ENCODE measurements at regions not wholly inside any gene's neighbourhood (a gene's known extent, or its start where the extent isn't known, plus 50 kb on each side); places are given as distances from the start of the nearest gene placed in this dataset.
A peak's percentile ranks its signal among the peaks of the same experiment; 100 is the strongest.

DNA sequence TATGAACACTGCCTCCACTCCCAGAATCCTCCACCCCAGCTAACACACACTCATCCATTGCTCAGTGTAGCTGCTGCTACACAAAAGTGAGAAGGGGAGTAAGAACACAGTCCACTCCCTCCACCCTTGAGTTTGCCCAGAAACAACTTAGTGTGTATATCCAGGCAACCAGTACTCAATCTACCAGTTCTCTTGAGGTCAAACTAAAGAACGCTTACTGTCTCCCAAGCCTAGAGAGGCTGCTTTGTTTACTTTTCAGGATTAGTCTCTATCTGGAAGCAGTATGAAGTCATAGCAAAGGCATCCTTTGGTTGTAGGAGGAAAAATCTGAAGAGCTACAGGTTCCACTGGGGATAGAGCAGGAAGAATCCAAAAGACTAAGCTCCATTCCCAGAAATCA lies 296.3 kb downstream of the KCNN2 start:
- peak; percentile 12 for DNase-seq (ENCODE audit: low read depth)

DNA sequence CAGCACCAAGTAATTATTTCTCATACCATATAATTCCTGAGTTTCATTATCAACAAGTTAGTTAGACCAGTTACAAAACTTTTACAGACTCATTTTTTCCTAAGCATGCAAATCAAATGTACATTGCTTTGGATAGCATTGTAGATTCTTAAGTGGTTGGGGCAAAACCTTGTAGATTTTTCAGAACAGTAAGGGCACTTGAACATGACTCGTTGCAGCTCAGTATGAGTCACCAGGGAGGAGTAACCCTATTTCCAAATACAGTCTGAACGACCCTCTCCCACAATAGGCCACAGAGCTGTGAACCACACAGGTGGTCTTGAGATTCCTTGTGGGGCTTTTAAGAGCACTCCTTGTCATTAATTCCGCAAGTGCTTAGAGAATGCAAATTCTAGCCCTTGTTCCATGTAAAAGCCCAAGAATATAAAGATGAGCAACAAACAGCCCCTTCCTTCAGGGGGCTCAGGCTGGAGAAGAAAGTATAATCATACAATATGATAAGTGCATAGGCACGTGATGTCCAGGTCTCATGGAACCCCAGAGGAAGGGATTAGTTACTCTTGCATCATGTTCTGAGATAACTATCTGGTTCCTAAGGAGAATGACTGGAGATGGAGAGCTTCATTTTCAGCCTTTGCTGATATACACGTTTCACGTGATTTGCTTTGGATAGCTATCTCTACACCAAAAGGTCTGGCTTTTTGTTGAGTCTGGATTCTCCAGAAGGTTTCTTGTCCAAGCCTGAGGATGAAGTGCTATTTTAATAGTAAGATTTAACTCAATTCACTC lies 295.7 kb downstream of the KCNN2 start:
- no peak for DNase-seq (ENCODE audit: low read depth)

- no peak for DNase-seq (ENCODE audit: low read depth)
These were observed 288.0 kb downstream of the KCNN2 start for GRCh38 chr5:114649878-114650277.

DNA sequence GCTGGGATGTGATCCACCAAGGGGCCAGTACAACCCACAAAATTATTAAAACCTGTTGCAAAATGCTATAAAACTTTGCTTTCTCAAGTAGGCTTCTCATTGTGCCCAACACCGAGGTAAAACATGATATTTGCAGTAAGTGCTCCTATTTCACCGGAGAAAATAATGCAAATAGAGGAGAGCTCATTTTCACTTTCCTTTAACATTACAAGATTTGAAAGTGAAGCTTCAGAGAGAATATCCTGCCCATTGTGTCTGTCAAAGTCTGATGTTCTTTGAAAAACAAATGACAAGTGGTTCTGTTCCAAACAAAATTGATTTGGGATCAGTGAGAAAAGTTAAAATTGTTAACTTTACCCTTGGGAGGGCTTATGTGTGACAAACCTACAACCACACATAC lies 287.1 kb downstream of the KCNN2 start:
- DNase-seq (ENCODE audit: low read depth): no peak

DNA sequence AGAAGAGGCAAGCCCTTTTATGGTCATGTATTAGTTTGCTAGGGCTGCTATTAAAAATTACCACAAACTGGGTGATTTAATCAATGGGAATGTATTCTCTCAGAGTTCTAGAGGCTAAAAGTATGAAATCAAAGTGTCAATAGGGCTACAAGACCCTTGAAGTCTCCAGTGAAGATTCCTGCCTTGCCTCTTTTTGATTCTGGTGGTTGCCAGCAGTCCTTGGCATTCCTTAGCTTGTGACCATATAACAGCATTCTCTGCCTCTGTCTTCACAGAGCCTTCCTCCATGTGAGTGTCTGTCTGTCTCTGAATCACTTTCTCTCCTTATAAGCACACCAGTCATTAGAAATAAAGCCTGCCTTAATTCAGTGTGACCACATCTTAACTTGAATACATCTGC lies 282.7 kb downstream of the KCNN2 start:
- no peak for DNase-seq (ENCODE audit: low read depth)

- no peak for DNase-seq (ENCODE audit: low read depth)
These were observed 274.4 kb downstream of the KCNN2 start for GRCh38 chr5:114636271-114636670.

DNA sequence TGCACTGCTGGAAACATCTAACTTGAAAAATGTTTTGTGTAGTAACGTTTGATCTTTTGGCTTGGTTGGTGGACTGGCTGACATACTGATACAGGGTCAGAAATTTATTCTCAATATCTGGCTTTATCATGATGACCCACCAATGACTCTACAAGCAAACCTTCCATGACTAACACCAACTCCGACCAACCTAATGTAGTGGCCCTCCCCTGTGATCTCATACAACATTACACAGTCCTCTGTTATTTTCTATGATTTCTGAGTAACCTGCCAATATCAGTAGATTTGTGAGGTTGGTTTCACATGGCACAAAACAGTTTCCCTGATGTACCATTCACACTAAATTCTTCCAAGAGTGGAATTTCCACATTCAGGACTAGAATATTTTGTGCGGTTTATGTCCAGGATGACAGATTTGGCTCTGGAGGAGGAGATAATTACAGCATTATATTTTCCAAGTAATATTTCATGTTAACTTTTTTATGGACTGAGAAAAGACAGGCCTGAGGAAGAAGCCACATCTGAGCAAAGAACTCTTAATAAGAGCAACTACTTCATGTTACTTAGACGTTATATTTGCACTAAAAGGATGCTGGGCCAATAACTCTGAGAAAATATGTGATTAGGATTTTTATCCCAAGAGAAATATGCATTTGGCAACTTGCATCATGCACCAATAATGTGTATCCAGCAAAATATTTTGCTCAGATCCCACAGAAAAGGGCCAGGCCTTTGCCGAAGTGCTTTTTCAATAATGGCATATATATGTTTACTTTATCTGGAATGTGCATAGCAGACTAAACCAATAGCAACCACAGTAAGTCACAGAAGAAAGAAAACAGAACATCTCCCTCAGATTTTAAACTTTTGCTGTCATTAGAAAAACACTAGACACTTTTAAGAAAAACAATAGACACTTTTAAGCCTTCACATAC lies 273.4 kb downstream of the KCNN2 start:
- DNase-seq (ENCODE audit: low read depth): no peak

DNA sequence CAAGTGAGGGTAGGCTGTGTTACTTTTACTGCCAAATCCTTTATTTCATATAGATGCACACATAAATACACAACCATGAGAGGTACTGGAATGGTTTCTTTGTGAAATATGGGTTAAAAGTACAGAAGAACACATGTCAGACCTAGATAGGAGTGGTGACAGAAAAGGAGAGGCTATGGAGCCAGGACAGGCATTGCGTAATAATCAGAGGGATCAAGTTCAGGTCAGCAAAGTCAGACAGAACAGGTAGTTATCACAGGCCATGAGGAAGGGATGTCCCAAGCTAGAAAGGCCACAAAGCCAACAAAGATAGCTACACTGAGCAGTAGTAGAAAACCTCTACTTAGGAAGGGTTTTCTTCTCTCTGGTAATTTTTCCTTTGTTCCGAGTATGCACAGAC lies 272.6 kb downstream of the KCNN2 start:
- DNase-seq (ENCODE audit: low read depth): no peak

DNA sequence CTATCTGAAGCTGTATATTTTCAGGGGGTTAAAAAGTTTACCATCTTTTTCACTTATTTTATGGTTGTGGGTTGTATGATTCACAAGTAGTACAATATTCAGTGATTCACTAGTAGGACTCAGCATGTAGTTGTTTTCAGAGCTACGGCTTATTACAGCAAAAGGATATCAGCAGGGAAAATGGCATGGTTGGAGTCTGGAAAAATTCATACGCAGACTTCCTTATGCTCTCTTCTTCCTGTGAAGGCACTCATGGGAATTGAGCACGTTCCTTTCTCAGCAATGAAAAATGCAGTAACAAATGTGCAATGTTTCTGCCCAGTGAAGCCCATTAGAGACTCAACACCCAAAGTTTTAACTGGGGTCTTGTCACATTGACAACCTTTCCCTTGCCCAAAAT lies 250.5 kb downstream of the KCNN2 start:
- no peak for DNase-seq (ENCODE audit: low read depth)

DNA sequence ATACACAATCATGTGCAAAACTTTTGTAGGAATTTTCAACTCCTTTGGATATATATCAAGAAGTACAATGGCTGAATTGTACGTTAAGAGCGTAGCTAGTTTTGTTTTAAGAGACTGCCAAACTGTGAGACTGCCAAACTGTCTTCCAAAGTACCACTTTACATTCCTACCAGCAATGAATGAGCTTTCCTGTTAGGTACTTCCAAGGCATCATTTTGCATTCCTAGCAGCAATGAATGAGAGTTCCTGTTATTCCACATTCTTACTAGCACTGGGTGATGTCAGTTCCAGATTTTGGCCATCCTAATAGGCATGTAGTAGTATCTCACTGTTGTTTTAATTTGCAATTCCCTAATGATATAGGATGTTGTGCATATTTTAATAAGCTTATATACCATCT lies 219.3 kb downstream of the KCNN2 start:
- no peak for DNase-seq (ENCODE audit: low read depth)

DNA sequence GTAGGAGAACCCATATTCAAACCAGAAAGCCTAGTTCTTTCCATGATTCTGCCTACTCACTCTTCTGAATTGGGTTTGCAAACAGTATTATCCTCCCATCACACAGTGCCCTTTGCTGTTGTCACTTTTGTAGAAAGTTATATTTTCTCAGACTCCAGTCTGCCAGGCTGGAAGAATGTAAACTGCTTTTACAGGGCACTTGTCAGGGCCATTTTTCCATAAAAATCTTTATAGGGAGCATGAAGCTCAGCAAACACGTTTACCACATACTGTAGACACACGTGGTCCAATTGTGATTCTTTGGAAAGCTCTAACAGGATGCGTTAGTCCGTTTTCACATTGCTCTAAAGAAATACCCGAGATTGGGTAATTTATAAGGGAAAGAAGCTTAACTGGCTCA lies 204.0 kb downstream of the KCNN2 start:
- no peak for DNase-seq (ENCODE audit: low read depth)

- DNase-seq (ENCODE audit: low read depth): no peak
These were observed 203.3 kb downstream of the KCNN2 start for GRCh38 chr5:114565139-114565538.

DNA sequence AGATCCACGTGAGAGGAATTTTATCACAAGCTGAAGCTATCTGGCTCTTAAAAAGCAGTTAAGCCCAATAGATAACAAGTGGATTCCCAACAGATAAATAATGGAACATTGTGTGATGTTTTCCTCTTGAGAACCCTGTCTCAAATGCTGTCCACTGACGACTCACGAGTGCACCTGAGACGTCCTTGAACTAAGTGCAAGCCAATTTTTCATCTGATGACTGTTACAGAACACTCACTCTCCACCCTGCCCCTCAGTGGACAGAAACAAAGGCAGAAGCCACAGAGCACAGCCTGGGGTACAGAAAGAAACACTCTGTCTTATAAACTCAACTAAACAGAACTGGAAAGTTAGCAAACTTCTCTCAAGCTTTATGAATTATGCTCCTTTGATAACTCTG lies 199.5 kb downstream of the KCNN2 start:
- DNase-seq (ENCODE audit: low read depth): no peak

All from M059J (cell line).